Activated CD4-positive, alpha-beta memory T cell treated with anti-CD3 and anti-CD28 coated beads for 36 hours (primary cell): ENCODE measurements at regions not wholly inside any gene's neighbourhood (a gene's known extent, or its start where the extent isn't known, plus 50 kb on each side); places are given as distances from the start of the nearest gene placed in this dataset.

Experiments
- CTCF ChIA-PET: fragments of 350-600 bp; sonication (Branson Sonifier 250); formaldehyde crosslinking; loops from one replicate; lab custom pipeline; 2021; ENCODE audit warnings: antibody characterized with exemption, inconsistent platforms; lab: Charles Lee
- POLR2A ChIA-PET: fragments of 350-600 bp; sonication (Branson Sonifier 250); formaldehyde crosslinking; loops from one replicate; lab custom pipeline; 2021; ENCODE audit warnings: antibody characterized with exemption; lab: Charles Lee
- DNase-seq: peaks from one replicate; pipeline ENCODE4 v3.0.0-alpha.2; 2020
- H3K27ac Mint-ChIP-seq: one replicate; pipeline ENCODE4 v1.8.0; 2021; ENCODE audit warnings: mixed read lengths
- H3K27me3 Mint-ChIP-seq: one replicate; pipeline ENCODE4 v1.8.0; 2021; ENCODE audit warnings: mixed read lengths
- H3K36me3 Mint-ChIP-seq: one replicate; pipeline ENCODE4 v1.8.0; 2021; ENCODE audit warnings: mixed read lengths
- H3K4me1 Mint-ChIP-seq: one replicate; pipeline ENCODE4 v1.8.0; 2021; ENCODE audit warnings: low read depth, mixed read lengths
- H3K4me3 Mint-ChIP-seq: one replicate; pipeline ENCODE4 v1.8.0; 2021; ENCODE audit warnings: mild to moderate bottlenecking, mixed read lengths
- H3K9me3 Mint-ChIP-seq: one replicate; pipeline ENCODE4 v1.8.0; 2021; ENCODE audit warnings: mixed read lengths
- intact Hi-C: fragments of 100-400 bp; cut with micrococcal nuclease; formaldehyde crosslinking; loops from one replicate; pipeline ENCODE4 v1.15.1; 2023

DNA sequence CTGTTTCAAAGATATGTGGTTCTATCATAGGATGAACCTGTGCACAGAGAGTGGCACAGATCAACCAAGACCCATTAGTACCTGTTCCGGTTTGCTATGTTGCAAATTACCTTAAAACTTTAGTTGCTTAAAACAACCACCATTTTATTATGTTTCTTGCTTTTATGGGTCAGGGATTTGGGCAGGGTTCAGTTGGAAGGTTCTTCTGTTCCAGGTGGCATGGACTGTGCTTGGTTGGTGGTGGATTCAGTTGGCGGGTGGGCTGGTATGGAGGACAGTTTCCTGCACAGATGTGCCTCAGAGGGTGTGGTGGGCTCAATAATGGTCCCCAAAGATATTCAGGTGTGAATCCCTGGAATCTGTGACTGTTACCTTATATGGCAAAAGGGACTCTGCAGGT, 166.3 kb downstream of the SLC35B3 start:
- H3K4me1 Mint-ChIP-seq, result no peaks in the 10 kb centered on the region
- no peak overlapping the region for H3K4me3 Mint-ChIP-seq
- no peaks in the 10 kb centered on the region for H3K9me3 Mint-ChIP-seq
- intact Hi-C loops, result no loop called here
- peaks cover 10% of the 10 kb centered on the region for H3K27me3 Mint-ChIP-seq
- H3K27ac Mint-ChIP-seq, result no peak overlapping the region
- ChIA-PET POLR2A (no interaction called here), CTCF (interaction anchor here (1.4 kb wide), 1 partner anchor 50 kb away, joined by 4 read pairs; no protein-coding TSS in a partner anchor)
- DNase-seq, result no peak
- no peaks in the 10 kb centered on the region for H3K36me3 Mint-ChIP-seq

DNA sequence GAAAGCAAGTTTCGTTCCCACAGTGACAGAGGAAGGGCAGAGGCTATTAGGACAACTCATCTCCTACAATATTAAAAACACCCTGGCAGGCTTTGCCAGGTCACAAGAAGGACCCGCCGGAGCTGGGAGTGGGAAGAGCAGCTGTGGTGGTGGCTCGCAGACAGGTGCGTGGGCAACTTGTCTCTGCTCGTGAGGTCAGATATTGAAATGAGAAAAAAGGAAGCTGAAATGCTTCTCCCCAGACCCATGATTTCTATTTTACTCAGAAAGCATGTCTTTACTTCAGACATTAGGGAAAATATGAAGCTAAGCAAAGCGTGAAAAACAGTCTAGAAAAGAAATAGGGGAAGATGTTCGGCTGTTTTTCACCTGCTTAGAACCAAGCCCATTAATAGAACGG, 166.3 kb upstream of the EEF1E1 start:
- H3K4me1 Mint-ChIP-seq, result no peaks in the 10 kb centered on the region
- no peaks in the 10 kb centered on the region for H3K9me3 Mint-ChIP-seq
- intact Hi-C loops, result no loop called here
- H3K27ac Mint-ChIP-seq, result no peak overlapping the region
- H3K27me3 Mint-ChIP-seq, result peaks cover 10% of the 10 kb centered on the region
- POLR2A ChIA-PET, result no interaction called here
- no peak overlapping the region for H3K4me3 Mint-ChIP-seq
- no peak for DNase-seq
- no peaks in the 10 kb centered on the region for H3K36me3 Mint-ChIP-seq
- CTCF ChIA-PET, result interaction anchor here (1.4 kb wide), 1 partner anchor 49 kb away, joined by 4 read pairs; no protein-coding TSS in a partner anchor

DNA sequence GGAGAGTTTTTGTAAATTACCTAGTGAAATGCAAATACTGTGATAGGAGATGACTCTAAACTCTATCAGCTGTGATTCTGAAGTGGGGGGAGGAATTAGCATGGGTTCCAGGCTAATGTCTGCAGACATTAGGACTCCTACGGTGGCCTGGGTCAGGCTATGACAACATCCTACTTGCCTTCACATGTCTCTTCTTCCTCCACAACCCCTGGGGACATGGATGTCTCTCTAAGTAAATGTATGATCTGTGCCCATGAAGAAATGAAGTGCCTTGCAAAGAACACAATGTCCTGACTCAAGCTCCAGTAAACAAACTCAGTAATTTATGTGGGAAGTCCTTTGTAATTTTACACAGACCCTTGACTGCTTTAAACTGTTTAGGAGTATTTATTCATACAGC, 165.8 kb upstream of the EEF1E1 start:
- Mint-ChIP-seq H3K27ac (no peak overlapping the region), H3K36me3 (no peaks in the 10 kb centered on the region), H3K9me3 (no peaks in the 10 kb centered on the region), H3K4me3 (no peak overlapping the region), H3K4me1 (no peaks in the 10 kb centered on the region), H3K27me3 (peaks cover 10% of the 10 kb centered on the region)
- intact Hi-C loops, result no loop called here
- DNase-seq, result no peak
- POLR2A ChIA-PET, result no interaction called here
- CTCF ChIA-PET, result interaction anchor here (1.4 kb wide), 1 partner anchor 49 kb away, joined by 4 read pairs; no protein-coding TSS in a partner anchor

DNA sequence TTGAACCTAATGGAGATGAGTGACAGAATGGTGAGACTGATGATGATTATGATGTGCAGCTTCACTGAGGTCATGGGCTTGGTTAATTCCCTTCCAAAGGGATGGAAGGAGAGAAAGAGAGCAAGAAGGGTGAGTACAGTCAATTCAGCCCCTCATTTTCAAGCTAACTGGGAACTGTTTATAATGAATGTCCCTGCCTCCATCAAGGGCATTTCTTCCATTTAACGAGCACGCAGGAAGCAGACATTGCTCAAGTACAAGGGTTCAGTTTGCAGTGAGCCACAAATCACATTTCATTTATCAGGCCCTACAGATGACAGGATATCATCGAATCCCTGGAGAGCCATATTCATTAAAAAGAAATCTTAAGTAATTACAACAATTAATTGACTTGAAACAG, 158.3 kb upstream of the EEF1E1 start:
- Mint-ChIP-seq H3K4me3 (no peak overlapping the region), H3K36me3 (no peaks in the 10 kb centered on the region), H3K9me3 (no peaks in the 10 kb centered on the region), H3K27ac (no peak overlapping the region), H3K27me3 (peaks cover 5% of the 10 kb centered on the region), H3K4me1 (no peaks in the 10 kb centered on the region)
- ChIA-PET CTCF (no interaction called here), POLR2A (no interaction called here)
- DNase-seq, result no peak
- intact Hi-C loops, result no loop called here

DNA sequence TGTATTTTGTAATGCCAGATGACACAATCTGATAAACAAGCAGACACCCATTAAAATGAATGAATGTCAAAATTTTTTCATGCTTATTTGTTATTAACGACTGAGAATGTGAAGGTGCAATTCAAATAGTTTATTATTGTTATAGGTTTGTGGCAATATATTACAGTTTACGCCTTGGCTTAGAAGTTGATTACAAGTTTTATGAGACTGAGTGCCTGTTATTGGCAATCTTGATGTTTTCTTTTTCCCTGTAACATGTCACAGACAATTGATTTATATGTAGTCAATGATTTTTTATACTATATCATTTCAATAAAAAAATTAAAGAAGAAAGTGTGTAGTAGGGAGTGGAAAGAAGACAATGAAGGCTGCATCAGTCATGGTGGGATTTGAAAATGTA, 144.1 kb upstream of the EEF1E1 start:
- peaks cover 4% of the 10 kb centered on the region for H3K27me3 Mint-ChIP-seq
- ChIA-PET POLR2A (no interaction called here), CTCF (no interaction called here)
- intact Hi-C loops, result no loop called here
- H3K36me3 Mint-ChIP-seq, result no peaks in the 10 kb centered on the region
- H3K4me1 Mint-ChIP-seq, result no peaks in the 10 kb centered on the region
- H3K27ac Mint-ChIP-seq, result no peak overlapping the region
- no peak for DNase-seq
- H3K9me3 Mint-ChIP-seq, result no peaks in the 10 kb centered on the region
- no peak overlapping the region for H3K4me3 Mint-ChIP-seq

DNA sequence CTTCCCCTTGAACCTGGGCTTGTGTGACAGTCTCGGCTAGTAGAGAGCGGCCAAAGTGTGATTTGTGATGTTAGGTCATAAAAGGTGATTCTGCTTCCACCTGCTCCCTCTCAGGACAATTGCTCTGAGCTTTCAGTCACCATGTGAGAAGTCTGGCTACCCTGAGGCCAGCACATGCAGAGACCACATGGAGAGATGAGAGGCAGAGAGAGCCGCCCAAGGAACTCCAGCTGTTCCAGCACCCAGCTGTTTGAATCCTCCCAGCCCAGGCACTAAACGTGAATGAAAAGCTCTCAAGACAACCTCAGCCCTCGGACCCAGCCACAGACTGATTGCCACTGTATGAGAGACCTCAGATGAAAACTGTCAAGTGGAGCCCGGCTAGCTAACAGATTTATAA, 143.4 kb upstream of the EEF1E1 start:
- H3K9me3 Mint-ChIP-seq, result no peaks in the 10 kb centered on the region
- no peak overlapping the region for H3K4me3 Mint-ChIP-seq
- DNase-seq, result no peak
- no peaks in the 10 kb centered on the region for H3K36me3 Mint-ChIP-seq
- peaks cover 4% of the 10 kb centered on the region for H3K27me3 Mint-ChIP-seq
- H3K27ac Mint-ChIP-seq, result no peak overlapping the region
- POLR2A ChIA-PET, result no interaction called here
- H3K4me1 Mint-ChIP-seq, result no peaks in the 10 kb centered on the region
- CTCF ChIA-PET, result no interaction called here
- intact Hi-C loops, result no loop called here

DNA sequence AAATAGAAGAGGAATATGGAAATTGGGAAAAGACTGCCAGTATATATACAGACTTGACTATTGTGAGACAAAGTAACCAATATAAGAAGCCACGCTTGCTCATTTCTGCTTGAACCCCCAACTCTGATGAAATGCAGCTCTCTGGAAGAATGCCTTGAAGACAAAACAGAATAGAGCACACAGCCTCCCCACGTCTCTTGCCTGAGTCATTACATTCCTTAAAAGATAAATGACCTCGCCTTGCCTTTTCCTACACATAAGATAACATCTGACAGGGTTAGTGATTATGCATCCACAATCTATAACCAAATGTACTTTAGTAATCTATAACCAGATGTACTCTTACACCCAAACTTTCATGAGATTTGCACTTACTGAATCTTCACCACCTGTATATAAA, 141.1 kb upstream of the EEF1E1 start:
- Mint-ChIP-seq H3K27ac (no peak overlapping the region), H3K9me3 (no peaks in the 10 kb centered on the region), H3K27me3 (peaks cover 4% of the 10 kb centered on the region), H3K4me1 (no peaks in the 10 kb centered on the region), H3K36me3 (no peaks in the 10 kb centered on the region), H3K4me3 (no peak overlapping the region)
- no peak for DNase-seq
- CTCF ChIA-PET, result no interaction called here
- intact Hi-C loops, result no loop called here
- POLR2A ChIA-PET, result no interaction called here

DNA sequence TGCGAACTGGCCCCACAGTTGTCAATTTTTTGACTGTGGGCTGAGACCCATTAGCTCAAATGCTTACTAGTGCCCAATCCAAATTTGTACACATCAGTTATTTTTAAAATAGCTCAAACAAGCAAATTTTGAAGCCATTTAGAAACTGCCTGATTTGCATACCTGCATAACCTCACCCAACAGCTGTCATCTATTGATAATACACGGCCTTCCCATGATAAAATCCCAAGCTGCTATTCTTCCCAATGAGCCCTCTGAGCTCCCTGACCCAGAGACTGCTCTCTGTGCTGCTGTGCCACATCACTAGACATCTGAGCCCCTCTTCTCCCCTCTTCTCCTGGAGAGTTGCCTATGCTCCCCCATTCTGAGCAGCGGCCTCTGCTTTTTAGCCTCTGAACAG, 140.5 kb upstream of the EEF1E1 start:
- no peak for DNase-seq
- Mint-ChIP-seq H3K36me3 (no peaks in the 10 kb centered on the region), H3K27me3 (peaks cover 2% of the 10 kb centered on the region), H3K4me3 (no peak overlapping the region), H3K4me1 (no peaks in the 10 kb centered on the region), H3K27ac (no peak overlapping the region), H3K9me3 (no peaks in the 10 kb centered on the region)
- POLR2A ChIA-PET, result no interaction called here
- CTCF ChIA-PET, result no interaction called here
- intact Hi-C loops, result no loop called here

DNA sequence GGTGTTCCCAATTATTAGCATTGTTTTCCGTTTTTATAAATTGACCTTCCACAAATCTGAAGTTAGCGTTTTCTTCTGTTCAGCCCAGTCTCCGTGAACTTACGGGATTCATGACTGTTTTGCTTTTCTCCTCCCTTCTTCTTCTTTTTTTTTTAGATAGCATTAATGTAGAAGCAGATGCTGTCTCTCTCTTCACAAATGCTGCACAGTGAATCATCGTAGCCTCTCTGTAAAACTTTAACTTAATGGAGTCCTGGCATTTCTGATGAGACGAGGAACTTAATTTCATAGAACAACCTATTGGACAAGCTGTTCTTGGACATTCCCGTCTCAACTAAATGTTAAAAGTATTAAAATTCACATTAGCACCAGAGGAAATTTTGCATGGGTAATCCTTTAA, 138.0 kb upstream of the EEF1E1 start:
- Mint-ChIP-seq H3K27ac (no peak overlapping the region), H3K4me1 (no peaks in the 10 kb centered on the region), H3K36me3 (no peaks in the 10 kb centered on the region), H3K4me3 (no peak overlapping the region), H3K9me3 (no peaks in the 10 kb centered on the region), H3K27me3 (peaks cover 4% of the 10 kb centered on the region)
- CTCF ChIA-PET, result interaction anchor here (1.0 to 1.2 kb wide), 2 partner anchors 21 kb away, joined by 3 read pairs; no protein-coding TSS in a partner anchor
- intact Hi-C loops, result no loop called here
- POLR2A ChIA-PET, result no interaction called here
- no peak for DNase-seq

DNA sequence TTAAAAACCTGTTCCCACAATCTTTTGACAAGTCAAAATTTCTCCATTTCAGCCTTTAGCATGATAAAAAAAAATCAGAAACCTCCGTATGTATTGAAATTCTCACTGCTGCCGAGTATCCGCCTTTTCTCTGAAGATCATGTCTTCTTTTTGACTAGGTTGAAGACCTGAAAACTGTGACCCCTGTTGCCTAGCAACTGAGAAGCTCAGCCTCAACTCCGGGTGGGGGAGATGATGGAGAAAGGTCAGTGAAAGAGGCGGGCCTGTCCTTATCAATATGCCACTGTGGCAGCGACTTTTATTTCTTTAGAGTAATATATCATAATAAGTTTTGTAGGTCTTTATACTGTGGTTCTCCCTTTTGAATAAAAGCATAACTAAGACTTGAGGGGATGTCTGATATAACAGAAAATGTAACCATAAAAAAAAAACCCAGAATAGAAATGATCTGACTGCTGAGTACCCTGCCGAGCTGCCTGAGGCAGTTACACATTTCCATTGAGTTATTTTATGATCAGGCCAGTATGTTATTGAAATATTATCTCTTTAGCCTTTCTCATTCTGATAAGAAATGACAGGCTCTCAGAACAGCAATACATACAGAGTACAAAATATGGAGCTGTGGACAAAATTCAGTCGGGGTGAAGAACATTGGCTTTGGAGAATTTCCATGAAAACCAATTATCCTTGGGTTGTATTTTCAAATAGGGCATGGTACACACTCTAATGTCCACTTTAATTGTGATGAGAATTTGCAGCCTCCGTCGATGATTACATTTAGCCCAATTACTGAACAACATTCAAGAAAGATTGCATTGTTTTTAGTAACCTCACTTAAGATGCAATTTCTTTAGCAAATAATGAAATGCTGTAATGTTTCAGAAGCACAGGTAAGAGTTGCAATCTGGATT, 136.7 kb upstream of the EEF1E1 start:
- CTCF ChIA-PET, result interaction anchor here (1.0 kb wide), 1 partner anchor 20 kb away, joined by 3 read pairs; no protein-coding TSS in a partner anchor
- Mint-ChIP-seq H3K4me3 (no peak overlapping the region), H3K36me3 (no peaks in the 10 kb centered on the region)

DNA sequence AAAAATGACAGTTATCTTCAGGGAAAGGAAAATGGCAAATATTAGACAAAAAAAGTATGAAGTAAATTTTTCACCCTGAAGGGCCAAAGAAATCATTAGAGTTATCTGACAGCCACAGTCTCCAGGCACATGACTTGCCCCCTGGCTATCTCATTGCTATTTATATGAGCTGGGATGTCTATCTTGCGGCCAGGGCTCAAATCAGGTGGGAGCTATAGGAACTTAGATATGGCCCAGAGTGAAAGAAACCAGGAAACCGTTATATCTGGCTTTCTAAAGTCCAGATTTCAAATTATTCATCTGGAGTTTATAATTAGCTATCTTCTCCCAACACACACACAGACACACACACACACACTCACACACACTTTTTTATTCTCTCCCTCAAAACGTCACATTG, 135.3 kb upstream of the EEF1E1 start:
- H3K4me1 Mint-ChIP-seq, result no peaks in the 10 kb centered on the region
- no peaks in the 10 kb centered on the region for H3K36me3 Mint-ChIP-seq
- peaks cover 9% of the 10 kb centered on the region for H3K27me3 Mint-ChIP-seq
- H3K9me3 Mint-ChIP-seq, result no peaks in the 10 kb centered on the region
- no peak overlapping the region for H3K27ac Mint-ChIP-seq
- ChIA-PET CTCF (no interaction called here), POLR2A (interaction anchor here (0.5 kb wide), 1 partner anchor 1428 kb away, joined by 5 read pairs; no protein-coding TSS in a partner anchor)
- intact Hi-C loops, result no loop called here
- no peak overlapping the region for H3K4me3 Mint-ChIP-seq
- DNase-seq, result no peak

More for the DNA sequence above, 136.7 kb upstream of the EEF1E1 start:
- Mint-ChIP-seq H3K9me3 (no peaks in the 10 kb centered on the region), H3K27ac (no peak overlapping the region), H3K4me1 (no peaks in the 10 kb centered on the region), H3K27me3 (peaks cover 8% of the 10 kb centered on the region)
- intact Hi-C loops, result no loop called here
- POLR2A ChIA-PET, result no interaction called here
- no peak for DNase-seq

DNA sequence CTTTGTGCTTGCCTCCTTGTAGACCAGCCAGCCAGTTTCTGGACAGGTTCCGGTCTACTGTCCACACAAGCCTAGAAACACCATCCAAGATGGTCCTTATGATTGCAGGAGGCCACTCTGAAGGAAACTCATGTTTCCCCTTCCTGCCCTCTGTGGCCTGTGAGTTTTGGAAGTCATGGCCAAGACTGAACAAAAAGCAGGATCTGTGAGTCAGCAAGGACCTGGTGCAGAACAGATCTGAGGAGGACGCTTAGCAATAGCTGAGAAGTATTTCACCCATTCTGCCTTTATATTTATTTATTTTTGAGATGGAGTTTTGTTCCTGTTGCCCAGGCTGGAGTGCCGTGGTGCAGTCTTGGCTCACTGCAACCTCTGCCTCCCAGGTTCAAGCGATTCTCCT, 134.6 kb upstream of the EEF1E1 start:
- DNase-seq, result no peak
- Mint-ChIP-seq H3K4me3 (no peak overlapping the region), H3K27ac (no peak overlapping the region), H3K9me3 (no peaks in the 10 kb centered on the region), H3K4me1 (no peaks in the 10 kb centered on the region), H3K27me3 (peaks cover 9% of the 10 kb centered on the region), H3K36me3 (no peaks in the 10 kb centered on the region)
- intact Hi-C loops, result no loop called here
- ChIA-PET POLR2A (no interaction called here), CTCF (interaction anchor here (1.2 kb wide), 1 partner anchor 18 kb away, joined by 3 read pairs; no protein-coding TSS in a partner anchor)

DNA sequence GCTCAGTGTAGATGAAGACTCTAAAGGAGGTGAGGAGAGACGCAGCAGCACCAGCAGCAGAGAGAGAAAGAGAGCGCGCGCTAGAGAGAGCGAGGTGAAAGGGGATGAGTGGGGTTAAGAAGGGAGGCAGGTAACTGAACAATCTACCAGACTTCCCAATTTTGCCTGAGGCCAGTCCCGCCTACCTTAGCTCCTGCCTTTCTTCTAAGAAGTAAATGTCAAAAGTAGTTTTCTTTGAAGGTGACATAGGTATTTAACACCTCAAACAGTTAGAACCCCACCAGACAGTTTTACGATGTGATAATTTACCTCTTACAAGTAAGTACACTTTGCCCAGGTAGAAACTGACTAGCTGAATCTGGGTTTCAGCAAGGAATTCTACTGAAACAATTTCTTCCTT, 132.0 kb upstream of the EEF1E1 start:
- intact Hi-C loops, result no loop called here
- H3K4me3 Mint-ChIP-seq, result no peak overlapping the region
- no peak overlapping the region for H3K27ac Mint-ChIP-seq
- peaks cover 8% of the 10 kb centered on the region for H3K27me3 Mint-ChIP-seq
- DNase-seq, result no peak
- ChIA-PET CTCF (no interaction called here), POLR2A (no interaction called here)
- no peaks in the 10 kb centered on the region for H3K9me3 Mint-ChIP-seq
- H3K36me3 Mint-ChIP-seq, result no peaks in the 10 kb centered on the region
- H3K4me1 Mint-ChIP-seq, result no peaks in the 10 kb centered on the region
